ENCODE measurements at regions not wholly inside any gene's neighbourhood (a gene's known extent, or its start where the extent isn't known, plus 50 kb on each side); places are given as distances from the start of the nearest gene placed in this dataset.

- H3K4me1 ChIP-seq = no peaks in the 10 kb centered on the region
- H3K4me3 ChIP-seq = no peak overlapping the region
- no peak for TF ChIP-seq POLR2A (IDR thresholded peaks at IDR 0.05)
- no peak for TF ChIP-seq CTCF (IDR thresholded peaks at IDR 0.05)
- no peak for DNase-seq
- H3K27me3 ChIP-seq = no peaks in the 10 kb centered on the region
- H3K27ac ChIP-seq = no peak overlapping the region
- H3K36me3 ChIP-seq = no peaks in the 10 kb centered on the region
- no peaks in the 10 kb centered on the region for H3K9me3 ChIP-seq
Observed at GRCh38 chr1:232529747-232530146, 100.2 kb downstream of the SIPA1L2 start.

GRCh38 chr1:232528472-232529089, 101.4 kb downstream of the SIPA1L2 start:
- TF ChIP-seq CTCF (IDR thresholded peaks at IDR 0.05) = no peak
- no peak for TF ChIP-seq POLR2A (IDR thresholded peaks at IDR 0.05)
- Histone ChIP-seq H3K4me3 (no peak overlapping the region), H3K4me1 (no peaks in the 10 kb centered on the region), H3K36me3 (no peaks in the 10 kb centered on the region), H3K9me3 (no peaks in the 10 kb centered on the region), H3K27me3 (no peaks in the 10 kb centered on the region), H3K27ac (no peak overlapping the region)
- no peak for DNase-seq

- TF ChIP-seq POLR2A (IDR thresholded peaks at IDR 0.05) (no peak), CTCF (IDR thresholded peaks at IDR 0.05) (no peak)
- DNase-seq = no peak
Observed at GRCh38 chr1:232524056-232524455, 105.9 kb downstream of the SIPA1L2 start.

GRCh38 chr1:232522189-232522588, 107.7 kb downstream of the SIPA1L2 start:
- no peak for DNase-seq
- H3K27ac ChIP-seq = no peak overlapping the region
- no peaks in the 10 kb centered on the region for H3K36me3 ChIP-seq
- H3K27me3 ChIP-seq = no peaks in the 10 kb centered on the region
- TF ChIP-seq CTCF (IDR thresholded peaks at IDR 0.05) (no peak), POLR2A (IDR thresholded peaks at IDR 0.05) (no peak)
- no peaks in the 10 kb centered on the region for H3K9me3 ChIP-seq
- H3K4me1 ChIP-seq = no peaks in the 10 kb centered on the region
- no peak overlapping the region for H3K4me3 ChIP-seq

More at GRCh38 chr1:232524056-232524455, 105.9 kb downstream of the SIPA1L2 start:
- H3K4me1 ChIP-seq = no peaks in the 10 kb centered on the region
- no peaks in the 10 kb centered on the region for H3K27me3 ChIP-seq
- no peaks in the 10 kb centered on the region for H3K36me3 ChIP-seq
- no peaks in the 10 kb centered on the region for H3K9me3 ChIP-seq
- no peak overlapping the region for H3K27ac ChIP-seq
- H3K4me3 ChIP-seq = no peak overlapping the region

GRCh38 chr1:232521660-232522059, 108.3 kb downstream of the SIPA1L2 start:
- no peak overlapping the region for H3K4me3 ChIP-seq
- H3K9me3 ChIP-seq = no peaks in the 10 kb centered on the region
- H3K36me3 ChIP-seq = no peaks in the 10 kb centered on the region
- H3K27me3 ChIP-seq = no peaks in the 10 kb centered on the region
- no peak overlapping the region for H3K27ac ChIP-seq
- no peaks in the 10 kb centered on the region for H3K4me1 ChIP-seq
- TF ChIP-seq POLR2A (IDR thresholded peaks at IDR 0.05) (no peak), CTCF (IDR thresholded peaks at IDR 0.05) (no peak)
- DNase-seq = no peak

GRCh38 chr1:232519186-232519585, 110.7 kb downstream of the SIPA1L2 start:
- H3K36me3 ChIP-seq = peaks cover 0 to 10% (median 0%) of the 10 kb centered on the region in 3 donors
- no peak overlapping the region for H3K4me3 ChIP-seq
- no peak for DNase-seq
- no peaks in the 10 kb centered on the region for H3K9me3 ChIP-seq
- TF ChIP-seq CTCF (IDR thresholded peaks at IDR 0.05) = no peak
- TF ChIP-seq POLR2A (IDR thresholded peaks at IDR 0.05) = no peak
- no peaks in the 10 kb centered on the region for H3K27me3 ChIP-seq
- H3K27ac ChIP-seq = no peak overlapping the region
- H3K4me1 ChIP-seq = no peaks in the 10 kb centered on the region

All from Peyer's patch (tissue), 4 donors.